GM23338 (cell line): ENCODE measurements at regions not wholly inside any gene's neighbourhood (a gene's known extent, or its start where the extent isn't known, plus 50 kb on each side); places are given as distances from the start of the nearest gene placed in this dataset.

Experiments used
- ATAC-seq: fragments of 200-7000 bp; cut with Tn5 transposase; 3 replicates; pipeline ENCODE4 v1.9.1; 2020
- DNase-seq: peaks from one replicate; pipeline ENCODE4 v3.0.0-alpha.2; 2015; ENCODE audit warnings: low spot score
- H2AFZ ChIP-seq: fragments of 200-600 bp; sonication (generic); 2 replicates; pipeline ENCODE4 v1.8.0; 2016; ENCODE audit warnings: antibody characterized with exemption, mild to moderate bottlenecking, moderate library complexity
- H3F3A ChIP-seq: fragments of 200-600 bp; sonication (generic); replicated peaks from 2 replicates; pipeline ENCODE4 v1.8.0; 2017; ENCODE audit warnings: antibody characterized with exemption, mixed run types, low read depth
- H3K27ac ChIP-seq: fragments of 200-600 bp; sonication (generic); 2 replicates; pipeline ENCODE4 v1.6.1; 2016; ENCODE audit warnings: low read depth
- H3K27me3 ChIP-seq: fragments of 200-600 bp; sonication (generic); 2 replicates; pipeline ENCODE4 v1.8.0; 2016; ENCODE audit warnings: mild to moderate bottlenecking, mixed run types, moderate library complexity; ENCODE audit not compliant: insufficient read depth
- H3K36me3 ChIP-seq: fragments of 200-600 bp; sonication (generic); 2 replicates; pipeline ENCODE4 v1.8.0; 2016; ENCODE audit warnings: mild to moderate bottlenecking; ENCODE audit not compliant: insufficient read depth
- H3K4me1 ChIP-seq: fragments of 200-600 bp; sonication (generic); 2 replicates; pipeline ENCODE4 v1.8.0; 2016; ENCODE audit warnings: mild to moderate bottlenecking, moderate library complexity; ENCODE audit not compliant: insufficient read depth
- H3K4me2 ChIP-seq: fragments of 200-600 bp; sonication (generic); 2 replicates; pipeline ENCODE4 v1.7.1; 2017; ENCODE audit warnings: mixed run types
- H3K4me3 ChIP-seq: fragments of 200-600 bp; sonication (generic); 2 replicates; pipeline ENCODE4 v1.6.1; 2016; ENCODE audit warnings: mixed run types
- H3K79me2 ChIP-seq: fragments of 200-600 bp; sonication (generic); replicated peaks from 2 replicates; pipeline ENCODE4 v1.8.0; 2017; ENCODE audit warnings: mild to moderate bottlenecking; ENCODE audit not compliant: insufficient read depth
- H3K9me2 ChIP-seq: fragments of 200-600 bp; sonication (generic); 2 replicates; pipeline ENCODE4 v1.8.0; 2017; ENCODE audit not compliant: insufficient read depth
- H4K20me1 ChIP-seq: fragments of 200-600 bp; sonication (generic); replicated peaks from 2 replicates; pipeline ENCODE4 v1.8.0; 2017; ENCODE audit warnings: mild to moderate bottlenecking; ENCODE audit not compliant: insufficient read depth
- H3K27ac Mint-ChIP-seq: 2 replicates; pipeline ENCODE4 v1.8.0; 2020; ENCODE audit warnings: inconsistent platforms, mild to moderate bottlenecking, moderate library complexity, mixed read lengths
- H3K27me3 Mint-ChIP-seq: 3 replicates; pipeline ENCODE4 v1.8.0; 2022; ENCODE audit warnings: low read depth, mild to moderate bottlenecking, moderate library complexity, mixed read lengths, inconsistent platforms; ENCODE audit not compliant: insufficient read depth, poor library complexity
- H3K36me3 Mint-ChIP-seq: 3 replicates; pipeline ENCODE4 v1.8.0; 2021; ENCODE audit warnings: low read depth, mild to moderate bottlenecking, inconsistent platforms, moderate library complexity, mixed read lengths
- H3K4me1 Mint-ChIP-seq: 3 replicates; pipeline ENCODE4 v1.8.0; 2020; ENCODE audit warnings: mild to moderate bottlenecking, inconsistent platforms, mixed read lengths
- H3K4me3 Mint-ChIP-seq: 3 replicates; pipeline ENCODE4 v1.8.0; 2021; ENCODE audit warnings: moderate library complexity, mild to moderate bottlenecking, inconsistent platforms, mixed read lengths
- H3K9me3 Mint-ChIP-seq: 3 replicates; pipeline ENCODE4 v1.8.0; 2020; ENCODE audit warnings: moderate library complexity, mild to moderate bottlenecking, inconsistent platforms, mixed read lengths
- CREB1 ChIP-seq: fragments of 250-450 bp; sonication (Bioruptor Pico); IDR thresholded peaks from 2 replicates; pipeline ENCODE4 v1.5.0; 2020; ENCODE audit warnings: low read depth, mild to moderate bottlenecking, moderate library complexity
- EZH2 ChIP-seq: fragments of 200-600 bp; sonication (generic); IDR thresholded peaks from one replicate; pipeline ENCODE4 v1.8.0; 2017; ENCODE audit warnings: antibody characterized with exemption, mild to moderate bottlenecking, low read depth; ENCODE audit not compliant: unreplicated experiment
- EZH2phosphoT487 ChIP-seq: fragments of 200-600 bp; sonication (generic); IDR thresholded peaks from one replicate; pipeline ENCODE4 v1.8.1; 2018; ENCODE audit warnings: antibody characterized with exemption; ENCODE audit not compliant: unreplicated experiment
- JUNB ChIP-seq: IDR thresholded peaks from one replicate; pipeline ENCODE4 v1.6.1; 2016; ENCODE audit warnings: antibody characterized with exemption; ENCODE audit not compliant: unreplicated experiment
- NANOG ChIP-seq: IDR thresholded peaks from 2 replicates; pipeline ENCODE4 v1.6.1; 2016; ENCODE audit warnings: antibody characterized with exemption, borderline replicate concordance
- POLR2AphosphoS5 ChIP-seq: IDR thresholded peaks from 2 replicates; pipeline ENCODE4 v1.6.1; 2016; ENCODE audit warnings: antibody characterized with exemption, low read depth
- REST ChIP-seq: IDR thresholded peaks from one replicate; pipeline ENCODE4 v1.6.1; 2018; ENCODE audit warnings: antibody characterized with exemption; ENCODE audit not compliant: unreplicated experiment
- STAT1 ChIP-seq: IDR thresholded peaks from one replicate; pipeline ENCODE4 v1.6.1; 2016; ENCODE audit warnings: antibody characterized with exemption; ENCODE audit not compliant: unreplicated experiment
- ZNF114 ChIP-seq: fragments of 250-450 bp; sonication (Bioruptor Pico); IDR thresholded peaks from 2 replicates; pipeline ENCODE4 v1.5.0; 2020; ENCODE audit warnings: mild to moderate bottlenecking, moderate library complexity
- ZNF331 ChIP-seq: fragments of 250-450 bp; sonication (Bioruptor Pico); IDR thresholded peaks from 2 replicates; pipeline ENCODE4 v1.5.0; 2020; ENCODE audit warnings: low read depth, mild to moderate bottlenecking, moderate library complexity
- ZNF462 ChIP-seq: fragments of 250-450 bp; sonication (Bioruptor Pico); IDR thresholded peaks from 2 replicates; pipeline ENCODE4 v1.5.0; 2020; ENCODE audit warnings: mild to moderate bottlenecking, moderate library complexity
- TF ChIP-seq, protein P1 (sequence below), 2 experiments: fragments of 200-600 bp in 1 of 2; sonication (generic) in 1 of 2; conservative IDR thresholded peaks; 2 replicates each; pipeline versions ENCODE4 v1.5.1 to v1.6.1; 2016 to 2017; ENCODE audit warnings: antibody characterized with exemption in 2 of 2, low read depth in 2 of 2, mild to moderate bottlenecking in 2 of 2, moderate library complexity in 1 of 2
- TF ChIP-seq, protein P2 (sequence below): IDR thresholded peaks from 2 replicates; pipeline ENCODE4 v1.6.1; 2016; ENCODE audit warnings: antibody characterized with exemption

- no peaks in the 10 kb centered on the region for H3K79me2 ChIP-seq
- no peak overlapping the region for H3K4me3 ChIP-seq
- H3K36me3 ChIP-seq: no peaks in the 10 kb centered on the region
- H3K27me3 ChIP-seq: no peaks in the 10 kb centered on the region
- H2AFZ ChIP-seq: peak overlapping the region; percentile 18; the same call in 1 of the 2 replicates
- Mint-ChIP-seq H3K36me3 (no peaks in the 10 kb centered on the region), H3K4me1 (peaks cover 4% of the 10 kb centered on the region; the same call in 2 of the 3 replicates), H3K9me3 (no peaks in the 10 kb centered on the region), H3K27me3 (no peaks in the 10 kb centered on the region), H3K27ac (no peak overlapping the region), H3K4me3 (no peak overlapping the region)
- no peaks in the 10 kb centered on the region for H3F3A ChIP-seq
- DNase-seq: no peak
- no peaks in the 10 kb centered on the region for H3K9me2 ChIP-seq
- H3K4me1 ChIP-seq: no peaks in the 10 kb centered on the region
- no peaks in the 10 kb centered on the region for H4K20me1 ChIP-seq
- no peak overlapping the region for H3K4me2 ChIP-seq
- ATAC-seq: no peak
- TF ChIP-seq POLR2AphosphoS5: no peak
- TF ChIP-seq CREB1 (CRISPR knock-in tag): no peak
- TF ChIP-seq ZNF331 (CRISPR knock-in tag): no peak
- TF ChIP-seq, protein P1, sequence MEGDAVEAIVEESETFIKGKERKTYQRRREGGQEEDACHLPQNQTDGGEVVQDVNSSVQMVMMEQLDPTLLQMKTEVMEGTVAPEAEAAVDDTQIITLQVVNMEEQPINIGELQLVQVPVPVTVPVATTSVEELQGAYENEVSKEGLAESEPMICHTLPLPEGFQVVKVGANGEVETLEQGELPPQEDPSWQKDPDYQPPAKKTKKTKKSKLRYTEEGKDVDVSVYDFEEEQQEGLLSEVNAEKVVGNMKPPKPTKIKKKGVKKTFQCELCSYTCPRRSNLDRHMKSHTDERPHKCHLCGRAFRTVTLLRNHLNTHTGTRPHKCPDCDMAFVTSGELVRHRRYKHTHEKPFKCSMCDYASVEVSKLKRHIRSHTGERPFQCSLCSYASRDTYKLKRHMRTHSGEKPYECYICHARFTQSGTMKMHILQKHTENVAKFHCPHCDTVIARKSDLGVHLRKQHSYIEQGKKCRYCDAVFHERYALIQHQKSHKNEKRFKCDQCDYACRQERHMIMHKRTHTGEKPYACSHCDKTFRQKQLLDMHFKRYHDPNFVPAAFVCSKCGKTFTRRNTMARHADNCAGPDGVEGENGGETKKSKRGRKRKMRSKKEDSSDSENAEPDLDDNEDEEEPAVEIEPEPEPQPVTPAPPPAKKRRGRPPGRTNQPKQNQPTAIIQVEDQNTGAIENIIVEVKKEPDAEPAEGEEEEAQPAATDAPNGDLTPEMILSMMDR (conservative IDR thresholded peaks at IDR 0.05; ENCODE audit: low read depth in 2 of 2): no peak
- no peak for TF ChIP-seq ZNF114
- TF ChIP-seq JUNB: no peak
- TF ChIP-seq STAT1: no peak
- no peak for TF ChIP-seq REST
- TF ChIP-seq ZNF462 (CRISPR knock-in tag): no peak
- TF ChIP-seq EZH2: no peak
- TF ChIP-seq EZH2phosphoT487: no peak
- TF ChIP-seq, protein P2, sequence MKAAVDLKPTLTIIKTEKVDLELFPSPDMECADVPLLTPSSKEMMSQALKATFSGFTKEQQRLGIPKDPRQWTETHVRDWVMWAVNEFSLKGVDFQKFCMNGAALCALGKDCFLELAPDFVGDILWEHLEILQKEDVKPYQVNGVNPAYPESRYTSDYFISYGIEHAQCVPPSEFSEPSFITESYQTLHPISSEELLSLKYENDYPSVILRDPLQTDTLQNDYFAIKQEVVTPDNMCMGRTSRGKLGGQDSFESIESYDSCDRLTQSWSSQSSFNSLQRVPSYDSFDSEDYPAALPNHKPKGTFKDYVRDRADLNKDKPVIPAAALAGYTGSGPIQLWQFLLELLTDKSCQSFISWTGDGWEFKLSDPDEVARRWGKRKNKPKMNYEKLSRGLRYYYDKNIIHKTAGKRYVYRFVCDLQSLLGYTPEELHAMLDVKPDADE: no peak
- TF ChIP-seq NANOG: no peak
- no peak overlapping the region for H3K27ac ChIP-seq
Observed at GRCh38 chr1:30171537-30172298, 551.7 kb downstream of the MATN1 start.
